Mesothelial cell of epicardium (in vitro differentiated cells): ENCODE measurements at regions not wholly inside any gene's neighbourhood (a gene's known extent, or its start where the extent isn't known, plus 50 kb on each side); places are given as distances from the start of the nearest gene placed in this dataset.

Experiments used
- DNase-seq, 2 experiments: peaks; one replicate each; pipeline ENCODE4 v3.0.0; 2021; ENCODE audit warnings: low spot score in 2 of 2; ENCODE audit not compliant: unreplicated experiment in 2 of 2
- H3K27ac Mint-ChIP-seq: 2 replicates; pipeline ENCODE4 v1.8.0; 2021; ENCODE audit warnings: mixed read lengths
- H3K27me3 Mint-ChIP-seq: 2 replicates; pipeline ENCODE4 v1.8.0; 2021; ENCODE audit warnings: low read depth, mixed read lengths
- H3K36me3 Mint-ChIP-seq: 2 replicates; pipeline ENCODE4 v1.8.0; 2021; ENCODE audit warnings: mixed read lengths
- H3K4me1 Mint-ChIP-seq: 2 replicates; pipeline ENCODE4 v1.8.0; 2021; ENCODE audit warnings: mixed read lengths
- H3K4me3 Mint-ChIP-seq: 2 replicates; pipeline ENCODE4 v1.8.0; 2021; ENCODE audit warnings: mild to moderate bottlenecking, moderate library complexity, mixed read lengths
- H3K9me3 Mint-ChIP-seq: 2 replicates; pipeline ENCODE4 v1.8.0; 2021; ENCODE audit warnings: mixed read lengths
- TF ChIP-seq, protein P1 (sequence below): fragments of 200-600 bp; sonication (generic); IDR thresholded peaks from one replicate; pipeline ENCODE4 v1.5.0; 2021; ENCODE audit warnings: antibody characterized with exemption; ENCODE audit not compliant: unreplicated experiment

GRCh38 chr13:64791373-64791772, 2438.8 kb downstream of the PCDH9 start:
- peaks cover 14% of the 10 kb centered on the region for H3K9me3 Mint-ChIP-seq
- H3K27me3 Mint-ChIP-seq = no peaks in the 10 kb centered on the region
- no peak overlapping the region for H3K4me3 Mint-ChIP-seq
- TF ChIP-seq, protein P1, sequence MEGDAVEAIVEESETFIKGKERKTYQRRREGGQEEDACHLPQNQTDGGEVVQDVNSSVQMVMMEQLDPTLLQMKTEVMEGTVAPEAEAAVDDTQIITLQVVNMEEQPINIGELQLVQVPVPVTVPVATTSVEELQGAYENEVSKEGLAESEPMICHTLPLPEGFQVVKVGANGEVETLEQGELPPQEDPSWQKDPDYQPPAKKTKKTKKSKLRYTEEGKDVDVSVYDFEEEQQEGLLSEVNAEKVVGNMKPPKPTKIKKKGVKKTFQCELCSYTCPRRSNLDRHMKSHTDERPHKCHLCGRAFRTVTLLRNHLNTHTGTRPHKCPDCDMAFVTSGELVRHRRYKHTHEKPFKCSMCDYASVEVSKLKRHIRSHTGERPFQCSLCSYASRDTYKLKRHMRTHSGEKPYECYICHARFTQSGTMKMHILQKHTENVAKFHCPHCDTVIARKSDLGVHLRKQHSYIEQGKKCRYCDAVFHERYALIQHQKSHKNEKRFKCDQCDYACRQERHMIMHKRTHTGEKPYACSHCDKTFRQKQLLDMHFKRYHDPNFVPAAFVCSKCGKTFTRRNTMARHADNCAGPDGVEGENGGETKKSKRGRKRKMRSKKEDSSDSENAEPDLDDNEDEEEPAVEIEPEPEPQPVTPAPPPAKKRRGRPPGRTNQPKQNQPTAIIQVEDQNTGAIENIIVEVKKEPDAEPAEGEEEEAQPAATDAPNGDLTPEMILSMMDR = no peak
- H3K4me1 Mint-ChIP-seq = peaks cover 32% of the 10 kb centered on the region
- H3K27ac Mint-ChIP-seq = no peak overlapping the region
- DNase-seq = no peak
- H3K36me3 Mint-ChIP-seq = peaks cover 2% of the 10 kb centered on the region

- no peaks in the 10 kb centered on the region for H3K27me3 Mint-ChIP-seq
- H3K4me1 Mint-ChIP-seq = peaks cover 9% of the 10 kb centered on the region
- H3K27ac Mint-ChIP-seq = no peak overlapping the region
- TF ChIP-seq, protein P1 = no peak
- H3K4me3 Mint-ChIP-seq = no peak overlapping the region
- peaks cover 12% of the 10 kb centered on the region for H3K9me3 Mint-ChIP-seq
- DNase-seq = no peak
- no peaks in the 10 kb centered on the region for H3K36me3 Mint-ChIP-seq
Observed at GRCh38 chr13:64782466-64782865, 2447.7 kb downstream of the PCDH9 start.

DNA sequence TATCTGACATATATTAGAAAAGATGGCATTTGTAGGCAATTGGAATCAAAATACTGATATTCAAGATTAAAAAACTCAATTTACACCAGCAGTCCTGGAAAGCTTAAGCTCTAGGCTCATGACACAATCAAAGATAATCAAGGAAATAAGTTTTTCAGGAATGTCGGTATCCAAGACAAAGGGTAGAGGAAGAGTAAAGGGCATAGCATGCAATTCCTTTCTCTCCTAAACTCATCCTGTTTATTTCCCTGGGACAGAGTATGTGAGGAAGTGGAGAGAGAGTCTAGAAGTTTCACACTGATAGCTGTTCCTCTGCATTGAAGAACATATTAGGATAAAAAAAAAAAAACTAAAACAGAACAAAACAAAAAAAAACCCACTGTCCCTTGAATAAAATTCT, 2452.1 kb downstream of the PCDH9 start:
- no peak for DNase-seq
- peaks cover 4% of the 10 kb centered on the region for H3K4me1 Mint-ChIP-seq
- no peaks in the 10 kb centered on the region for H3K36me3 Mint-ChIP-seq
- H3K4me3 Mint-ChIP-seq = no peak overlapping the region
- peaks cover 9% of the 10 kb centered on the region for H3K9me3 Mint-ChIP-seq
- H3K27me3 Mint-ChIP-seq = no peaks in the 10 kb centered on the region
- no peak overlapping the region for H3K27ac Mint-ChIP-seq
- TF ChIP-seq, protein P1 = no peak

- Mint-ChIP-seq H3K36me3 (peaks cover 6% of the 10 kb centered on the region), H3K4me3 (no peak overlapping the region), H3K27ac (no peak overlapping the region), H3K4me1 (no peaks in the 10 kb centered on the region), H3K9me3 (peaks cover 24% of the 10 kb centered on the region), H3K27me3 (no peaks in the 10 kb centered on the region)
- DNase-seq = no peak
- TF ChIP-seq, protein P1 = no peak
Observed at GRCh38 chr13:64774915-64775314, 2455.2 kb downstream of the PCDH9 start.

GRCh38 chr13:64770743-64771142, 2459.4 kb downstream of the PCDH9 start:
- Mint-ChIP-seq H3K4me3 (no peak overlapping the region), H3K27me3 (no peaks in the 10 kb centered on the region), H3K36me3 (peaks cover 6% of the 10 kb centered on the region), H3K4me1 (no peaks in the 10 kb centered on the region), H3K27ac (no peak overlapping the region), H3K9me3 (peaks cover 21% of the 10 kb centered on the region)
- TF ChIP-seq, protein P1 = no peak
- no peak for DNase-seq

DNA sequence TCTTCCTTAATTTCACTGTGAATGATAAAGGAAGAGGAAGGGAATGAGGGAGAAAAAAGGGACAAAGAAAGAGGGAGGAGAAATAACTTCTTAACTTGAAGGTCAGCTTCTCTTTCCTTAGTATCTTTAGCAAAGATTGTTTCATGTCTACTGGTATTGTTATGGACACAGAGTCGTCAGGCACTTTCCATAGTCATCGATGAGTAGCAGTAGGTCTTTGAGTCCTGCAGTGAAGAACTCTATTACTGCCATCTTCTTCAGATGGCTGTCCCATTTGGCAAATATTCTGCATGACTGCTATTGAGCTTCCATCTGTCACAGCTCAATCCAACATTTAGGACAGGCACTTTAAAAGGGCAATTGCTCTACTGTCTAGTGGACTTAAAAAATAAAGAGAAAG, 2463.1 kb downstream of the PCDH9 start:
- Mint-ChIP-seq H3K4me1 (peaks cover 4% of the 10 kb centered on the region), H3K4me3 (no peak overlapping the region), H3K27me3 (no peaks in the 10 kb centered on the region), H3K36me3 (peaks cover under 1% of the 10 kb centered on the region), H3K27ac (no peak overlapping the region), H3K9me3 (peaks cover 18% of the 10 kb centered on the region)
- TF ChIP-seq, protein P1 = no peak
- DNase-seq = no peak
